Immature natural killer cell (primary cell): ENCODE measurements at regions not wholly inside any gene's neighbourhood (a gene's known extent, or its start where the extent isn't known, plus 50 kb on each side); places are given as distances from the start of the nearest gene placed in this dataset.

ENCODE experiments used
- DNase-seq, 3 donors: peaks; one replicate each; pipeline ENCODE4 v3.0.0; 2022; ENCODE audit warnings: mixed read lengths in 1 of 3
- H3K27ac Mint-ChIP-seq, 6 donors: one replicate each; pipeline ENCODE4 v1.8.0; 2020; ENCODE audit warnings: mixed read lengths in 6 of 6, mild to moderate bottlenecking in 5 of 6, inconsistent platforms in 4 of 6, moderate library complexity in 3 of 6
- H3K27me3 Mint-ChIP-seq, 3 donors: one replicate each; pipeline ENCODE4 v1.8.0; 2020 to 2021; ENCODE audit warnings: low read depth in 3 of 3, mild to moderate bottlenecking in 3 of 3, mixed read lengths in 3 of 3, moderate library complexity in 3 of 3, inconsistent platforms in 1 of 3
- H3K36me3 Mint-ChIP-seq, 3 donors: one replicate each; pipeline ENCODE4 v1.8.0; 2020; ENCODE audit warnings: mixed read lengths in 3 of 3, inconsistent platforms in 2 of 3, mild to moderate bottlenecking in 2 of 3
- H3K4me1 Mint-ChIP-seq, 2 donors: one replicate each; pipeline ENCODE4 v1.8.0; 2020; ENCODE audit warnings: inconsistent platforms in 2 of 2, mild to moderate bottlenecking in 2 of 2, mixed read lengths in 2 of 2, moderate library complexity in 1 of 2
- H3K4me3 Mint-ChIP-seq, 5 donors: one replicate each; pipeline ENCODE4 v1.8.0; 2020; ENCODE audit warnings: mild to moderate bottlenecking in 5 of 5, mixed read lengths in 5 of 5, inconsistent platforms in 3 of 5, moderate library complexity in 3 of 5
- H3K9me3 Mint-ChIP-seq, 6 donors: one replicate each; pipeline ENCODE4 v1.8.0; 2020; ENCODE audit warnings: mild to moderate bottlenecking in 6 of 6, mixed read lengths in 6 of 6, inconsistent platforms in 4 of 6, moderate library complexity in 3 of 6

DNA sequence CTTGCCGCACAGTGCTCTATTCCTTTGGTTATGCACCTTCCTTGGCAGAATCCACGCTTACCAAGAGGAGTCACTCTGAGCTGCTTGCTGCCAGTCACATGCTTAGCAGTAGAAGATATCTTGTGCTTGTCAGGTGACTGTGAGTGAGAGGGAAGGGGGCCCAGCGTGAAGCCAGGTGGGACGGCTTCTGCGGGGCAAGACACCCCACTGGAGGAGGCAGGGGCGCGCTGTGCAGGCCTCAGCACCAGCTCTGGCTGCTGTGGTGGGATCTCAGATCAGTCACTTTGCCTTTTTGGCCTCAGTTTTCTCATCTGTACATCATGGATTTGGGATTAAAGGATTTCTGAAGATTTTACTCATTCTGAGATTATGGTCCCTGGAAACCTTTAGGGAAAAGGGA, 63.9 kb upstream of the B3GAT1 start:
- Mint-ChIP-seq H3K4me3 (no peak overlapping the region), H3K27me3 (peaks cover 7 to 24% (median 11%) of the 10 kb centered on the region in 3 donors), H3K36me3 (no peaks in the 10 kb centered on the region), H3K4me1 (no peaks in the 10 kb centered on the region), H3K27ac (no peak overlapping the region), H3K9me3 (no peaks in the 10 kb centered on the region)
- no peak for DNase-seq

DNA sequence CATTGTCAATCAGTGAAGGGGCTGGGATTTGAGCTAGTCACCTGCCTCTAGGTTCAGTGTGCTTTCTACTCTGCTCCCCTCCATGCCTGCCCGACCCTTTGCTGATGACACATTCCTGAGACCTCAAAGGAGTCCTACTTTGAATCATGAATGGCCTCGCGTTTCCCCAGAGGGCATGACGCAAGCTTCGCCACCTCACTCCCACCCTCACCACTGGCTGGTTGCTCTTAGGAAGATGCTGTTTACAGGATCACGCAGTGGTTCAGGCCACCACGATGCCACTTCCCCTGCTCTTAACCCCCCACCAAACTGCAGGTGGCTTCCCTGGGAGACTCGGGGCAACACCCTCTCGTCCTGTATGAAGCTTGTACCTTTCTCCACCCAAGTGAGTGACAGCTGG, 62.9 kb upstream of the B3GAT1 start:
- Mint-ChIP-seq H3K27ac (no peak overlapping the region), H3K9me3 (no peaks in the 10 kb centered on the region), H3K36me3 (no peaks in the 10 kb centered on the region), H3K4me3 (no peak overlapping the region), H3K27me3 (peaks cover 7 to 19% (median 12%) of the 10 kb centered on the region in 3 donors), H3K4me1 (no peaks in the 10 kb centered on the region)
- no peak for DNase-seq

DNA sequence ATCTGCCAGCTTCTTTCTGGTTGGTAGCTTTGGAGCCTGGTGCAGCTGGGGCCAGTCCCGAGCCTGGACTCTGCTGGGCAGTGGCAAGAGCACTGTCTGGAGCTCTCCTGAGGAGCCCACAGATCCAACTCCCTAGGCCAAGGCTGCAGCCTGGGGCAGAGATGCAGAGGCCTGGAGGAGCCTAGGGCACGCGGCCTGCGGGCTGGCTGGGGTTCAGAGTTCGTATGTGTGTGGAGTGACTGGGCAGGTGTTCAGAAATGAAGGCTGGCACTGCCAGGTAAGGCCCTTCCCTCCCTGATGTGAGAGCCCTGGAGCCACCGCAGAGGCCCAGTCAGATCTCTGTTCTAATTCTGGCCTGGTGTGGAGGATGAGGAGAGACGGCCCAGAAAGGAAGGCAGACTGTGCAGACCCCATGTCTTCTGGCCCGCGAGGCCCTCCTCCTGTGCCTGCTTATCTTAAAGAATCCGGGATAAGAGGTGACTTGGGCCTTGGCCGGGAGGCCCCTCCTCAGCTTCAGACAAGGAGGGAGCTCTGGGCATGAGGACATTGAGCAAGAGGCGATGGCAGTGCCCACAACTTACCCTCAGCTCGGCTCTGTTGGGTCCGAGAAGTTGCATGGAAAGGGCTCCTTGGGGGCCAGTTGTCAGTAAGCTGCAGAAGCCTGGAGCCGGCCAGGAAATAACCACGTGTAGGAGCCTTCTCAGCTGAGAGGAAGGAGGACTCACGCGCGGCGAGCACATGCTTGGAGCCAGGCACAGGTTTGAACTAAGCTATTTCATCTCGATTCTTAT, 62.2 kb upstream of the B3GAT1 start:
- H3K36me3 Mint-ChIP-seq = no peaks in the 10 kb centered on the region
- H3K4me1 Mint-ChIP-seq = no peaks in the 10 kb centered on the region
- H3K4me3 Mint-ChIP-seq = no peak overlapping the region
- no peak for DNase-seq
- H3K9me3 Mint-ChIP-seq = no peaks in the 10 kb centered on the region
- peaks cover 9 to 19% (median 12%) of the 10 kb centered on the region in 3 donors for H3K27me3 Mint-ChIP-seq
- no peak overlapping the region for H3K27ac Mint-ChIP-seq

DNA sequence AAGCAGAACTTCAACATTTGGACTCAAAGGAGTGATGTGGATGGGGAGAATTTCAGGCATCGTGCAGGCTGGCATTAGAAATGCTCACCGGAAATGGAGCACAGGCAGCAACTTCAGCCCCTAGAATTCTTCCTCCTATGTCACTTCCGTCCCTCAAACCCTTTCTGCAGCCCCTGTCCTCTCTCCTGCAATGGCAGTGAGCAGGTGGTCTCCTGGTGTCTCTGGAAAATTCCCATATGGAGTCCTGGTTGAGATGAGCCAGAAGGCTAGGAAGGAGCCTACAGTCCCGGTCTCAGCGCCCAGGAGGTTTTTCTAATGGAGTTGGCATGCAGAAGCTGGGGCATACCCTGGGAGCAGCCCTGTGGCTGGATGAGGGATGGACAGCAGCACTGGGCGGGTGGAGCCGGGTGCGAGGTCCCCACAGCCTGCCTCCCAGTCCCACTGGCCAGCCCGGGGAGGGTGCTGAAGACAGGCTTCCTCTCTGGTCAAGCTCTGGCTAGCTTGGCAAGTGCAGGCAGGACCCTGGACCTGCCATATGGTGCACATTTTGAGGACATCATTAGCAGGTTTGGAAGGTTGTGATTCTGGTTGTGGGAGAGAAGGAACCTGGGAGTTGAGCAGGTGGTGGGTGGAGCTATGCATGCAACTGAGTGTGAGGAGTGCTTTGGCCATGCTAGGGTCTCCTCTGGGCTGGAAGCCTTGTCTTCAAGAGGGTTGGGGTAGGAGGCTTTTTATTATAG, 59.8 kb upstream of the B3GAT1 start:
- Mint-ChIP-seq H3K4me1 (no peaks in the 10 kb centered on the region), H3K27me3 (peaks cover 6 to 14% (median 11%) of the 10 kb centered on the region in 3 donors), H3K9me3 (no peaks in the 10 kb centered on the region), H3K36me3 (peaks cover 0 to 5% (median 0%) of the 10 kb centered on the region in 3 donors), H3K4me3 (peak overlapping the region in 1 of 5 donors; percentile 36), H3K27ac (no peak overlapping the region)
- no peak for DNase-seq

DNA sequence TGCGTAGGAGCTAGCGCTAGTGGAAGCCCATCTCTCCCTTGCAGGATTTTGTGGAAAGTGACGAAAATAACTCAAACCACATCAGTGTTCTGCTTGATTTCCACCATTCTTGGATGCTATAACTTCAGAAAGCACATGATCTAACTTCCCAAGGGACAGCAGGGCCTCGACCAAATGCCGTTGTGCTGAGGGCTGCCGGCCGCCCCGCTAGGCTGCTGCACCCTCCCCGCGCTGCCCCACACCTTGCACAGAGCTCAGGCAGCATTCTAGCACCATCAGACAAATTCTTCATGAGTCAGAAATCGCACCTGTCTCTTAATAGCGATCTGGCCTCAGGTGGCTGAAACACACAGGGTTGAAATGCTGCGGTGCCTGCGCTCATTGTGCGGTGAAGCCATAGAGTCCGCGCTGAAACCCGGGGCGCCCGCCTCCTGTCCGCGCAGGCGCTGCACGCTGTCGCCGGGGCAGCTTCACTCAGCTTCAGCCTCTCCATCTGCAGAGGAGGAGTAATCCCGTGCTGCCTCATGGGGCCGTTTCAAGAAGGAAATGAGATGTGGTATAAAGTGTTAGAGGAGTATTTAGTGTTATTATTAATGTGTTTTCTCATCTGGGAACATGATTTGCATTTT, 59.2 kb upstream of the B3GAT1 start:
- no peak for DNase-seq
- H3K4me3 Mint-ChIP-seq = peak overlapping the region in 2 of 5 donors; percentile 36 to 44
- peaks cover 6 to 11% (median 10%) of the 10 kb centered on the region in 3 donors for H3K27me3 Mint-ChIP-seq

DNA sequence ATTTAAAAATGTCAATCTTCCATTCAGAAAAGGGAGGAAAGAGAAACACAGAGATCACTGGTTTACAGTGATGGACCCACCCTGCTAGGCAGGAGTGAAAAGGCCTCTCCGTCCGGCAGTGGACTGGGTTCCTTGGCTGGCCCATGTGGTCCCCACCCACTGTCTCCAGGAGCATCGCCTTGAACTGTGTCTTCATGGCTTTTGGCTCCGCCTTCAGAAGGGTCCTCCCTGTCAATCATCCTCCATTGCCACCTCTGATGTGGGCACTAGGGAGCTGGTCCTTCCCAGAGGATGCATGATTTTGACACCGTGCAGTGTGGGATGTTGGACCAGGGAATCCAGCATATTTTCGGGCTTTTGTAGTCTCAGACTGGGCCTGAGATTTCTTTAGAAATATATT, 58.2 kb upstream of the B3GAT1 start:
- DNase-seq = no peak
- Mint-ChIP-seq H3K4me1 (no peaks in the 10 kb centered on the region), H3K36me3 (peaks cover 0 to 5% (median 0%) of the 10 kb centered on the region in 3 donors), H3K4me3 (no peak overlapping the region), H3K9me3 (no peaks in the 10 kb centered on the region), H3K27me3 (peaks cover 6 to 9% (median 9%) of the 10 kb centered on the region in 3 donors), H3K27ac (no peak overlapping the region)

More for the DNA sequence above, 59.2 kb upstream of the B3GAT1 start:
- Mint-ChIP-seq H3K4me1 (no peaks in the 10 kb centered on the region), H3K27ac (no peak overlapping the region), H3K36me3 (peaks cover 0 to 5% (median 0%) of the 10 kb centered on the region in 3 donors), H3K9me3 (no peaks in the 10 kb centered on the region)

DNA sequence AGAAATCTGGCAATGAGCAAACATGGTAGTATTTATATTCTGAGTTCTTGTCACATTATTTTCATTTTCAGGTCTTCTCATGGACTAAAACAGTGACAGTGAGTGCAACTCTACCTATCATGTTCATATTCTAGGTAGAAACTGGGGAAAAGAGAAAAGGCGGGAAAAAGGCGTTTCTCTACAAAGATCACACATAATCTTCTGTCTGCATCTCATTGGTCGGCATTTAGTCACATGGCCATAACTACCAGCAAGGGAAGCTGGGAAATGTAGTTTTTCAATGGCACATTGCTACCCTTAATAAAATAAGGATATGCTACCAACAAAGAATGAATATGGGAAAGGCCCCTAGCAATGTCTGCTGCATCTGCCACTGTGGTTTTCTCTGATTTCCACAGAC, 57.6 kb upstream of the B3GAT1 start:
- H3K36me3 Mint-ChIP-seq = peaks cover 0 to 5% (median 0%) of the 10 kb centered on the region in 3 donors

DNA sequence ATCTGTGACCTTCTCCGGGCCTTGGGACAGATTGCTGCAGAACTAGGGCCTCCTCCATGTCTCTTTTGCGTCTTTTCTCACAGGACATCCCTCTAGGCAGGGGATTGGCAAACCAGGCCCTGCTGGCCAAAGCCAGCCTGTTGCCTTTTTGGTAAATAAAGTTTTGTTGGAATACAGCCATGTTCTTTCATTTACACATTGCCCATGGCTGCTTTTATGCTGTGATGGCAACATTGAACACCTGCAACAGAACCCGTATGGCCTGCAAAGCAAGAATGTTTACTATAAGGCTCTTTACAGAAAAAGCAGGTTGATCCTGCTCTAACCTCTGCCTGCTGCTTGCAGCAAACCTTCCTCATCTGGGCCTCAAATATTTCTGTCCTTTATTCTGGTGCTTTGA, 56.8 kb upstream of the B3GAT1 start:
- no peak overlapping the region for H3K4me3 Mint-ChIP-seq
- DNase-seq = no peak
- H3K36me3 Mint-ChIP-seq = peaks cover 0 to 5% (median 0%) of the 10 kb centered on the region in 3 donors
- H3K27me3 Mint-ChIP-seq = peaks cover 5 to 10% (median 9%) of the 10 kb centered on the region in 3 donors
- no peaks in the 10 kb centered on the region for H3K9me3 Mint-ChIP-seq
- no peaks in the 10 kb centered on the region for H3K4me1 Mint-ChIP-seq
- no peak overlapping the region for H3K27ac Mint-ChIP-seq

More for the DNA sequence above, 57.6 kb upstream of the B3GAT1 start:
- Mint-ChIP-seq H3K9me3 (no peaks in the 10 kb centered on the region), H3K4me3 (no peak overlapping the region), H3K4me1 (no peaks in the 10 kb centered on the region), H3K27me3 (peaks cover 5 to 10% (median 9%) of the 10 kb centered on the region in 3 donors), H3K27ac (no peak overlapping the region)
- DNase-seq = no peak

DNA sequence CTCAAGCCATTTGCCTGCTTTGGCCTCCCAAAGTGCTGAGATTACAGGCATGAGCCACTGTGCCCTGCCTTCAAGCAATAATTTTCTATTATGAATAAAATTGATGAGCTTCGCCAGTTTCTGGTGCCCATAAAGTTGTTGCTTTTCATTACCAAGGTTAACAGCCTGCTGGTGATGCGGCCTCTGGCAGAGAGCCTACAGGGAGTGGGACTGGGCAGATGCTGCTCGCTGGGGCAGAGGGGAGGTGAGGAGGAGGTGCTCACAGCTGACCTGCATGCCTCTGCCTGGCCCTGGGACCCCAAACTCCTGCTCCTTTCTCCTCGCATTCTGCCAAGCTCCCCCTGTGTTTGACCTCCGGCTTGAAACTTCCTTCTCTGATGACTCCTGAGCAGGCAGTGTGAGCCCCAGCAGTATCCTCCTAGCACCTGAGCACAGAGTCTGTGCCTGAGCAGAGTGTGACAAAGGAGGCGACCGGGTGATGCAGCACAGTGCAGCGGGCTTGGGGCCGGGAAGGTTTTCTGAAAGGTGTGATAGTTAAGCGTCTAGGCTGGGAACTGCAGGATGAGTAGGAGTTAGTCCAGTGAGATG, 56.1 kb upstream of the B3GAT1 start:
- no peak overlapping the region for H3K4me3 Mint-ChIP-seq
- H3K27me3 Mint-ChIP-seq = peaks cover 5 to 10% (median 8%) of the 10 kb centered on the region in 3 donors
- no peak for DNase-seq
- no peaks in the 10 kb centered on the region for H3K4me1 Mint-ChIP-seq
- H3K27ac Mint-ChIP-seq = no peak overlapping the region
- no peaks in the 10 kb centered on the region for H3K9me3 Mint-ChIP-seq
- peaks cover 0 to 5% (median 0%) of the 10 kb centered on the region in 3 donors for H3K36me3 Mint-ChIP-seq

DNA sequence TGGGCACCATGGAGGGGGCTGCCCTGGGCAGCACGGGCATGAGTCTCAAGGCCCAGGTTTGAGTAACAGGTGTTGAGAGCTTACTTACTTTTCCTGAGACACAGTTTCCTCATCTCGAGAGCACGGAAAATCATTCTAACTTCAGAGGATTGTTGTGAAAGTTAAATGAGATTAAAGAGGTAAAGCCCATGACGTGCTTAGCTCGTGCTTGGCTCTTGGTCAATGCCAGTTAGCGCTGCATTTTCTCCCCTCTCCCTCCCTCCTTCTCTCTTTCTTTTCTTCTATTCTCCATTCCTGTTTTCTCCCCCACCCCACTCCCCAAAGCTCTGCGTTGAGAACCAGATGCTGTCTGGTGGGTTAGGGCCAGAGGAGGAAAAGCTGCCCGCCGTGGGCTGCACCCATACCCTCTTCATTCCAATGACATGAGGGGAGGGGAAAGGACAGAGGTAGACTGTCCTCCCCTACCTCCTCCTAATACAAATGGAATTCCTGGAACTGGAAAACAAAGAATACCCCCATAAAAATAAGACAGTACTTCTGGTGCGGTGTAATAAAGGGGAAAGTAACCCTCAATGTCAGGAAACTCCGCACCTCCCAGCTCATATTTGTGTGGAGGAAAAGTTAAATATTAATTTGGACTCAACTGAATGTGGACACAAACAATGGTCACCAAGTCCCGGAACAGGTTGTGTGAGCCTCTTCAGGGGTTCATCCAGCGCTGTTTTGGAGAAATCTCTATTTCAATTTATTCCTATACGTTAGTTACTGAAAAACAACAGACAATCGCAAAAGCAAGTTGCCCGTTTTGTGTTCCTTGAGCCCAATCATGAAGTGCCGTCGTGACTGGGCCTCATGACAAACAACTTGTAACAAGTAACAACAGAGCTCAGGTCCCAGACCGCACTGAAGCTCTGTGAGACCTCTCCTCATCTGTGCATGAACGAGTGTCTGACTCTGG, 54.8 kb upstream of the B3GAT1 start:
- Mint-ChIP-seq H3K4me3 (no peak overlapping the region), H3K36me3 (peaks cover 0 to 5% (median 0%) of the 10 kb centered on the region in 3 donors), H3K4me1 (no peaks in the 10 kb centered on the region), H3K27ac (no peak overlapping the region), H3K27me3 (peaks cover 5 to 8% (median 7%) of the 10 kb centered on the region in 3 donors), H3K9me3 (no peaks in the 10 kb centered on the region)
- DNase-seq = no peak

DNA sequence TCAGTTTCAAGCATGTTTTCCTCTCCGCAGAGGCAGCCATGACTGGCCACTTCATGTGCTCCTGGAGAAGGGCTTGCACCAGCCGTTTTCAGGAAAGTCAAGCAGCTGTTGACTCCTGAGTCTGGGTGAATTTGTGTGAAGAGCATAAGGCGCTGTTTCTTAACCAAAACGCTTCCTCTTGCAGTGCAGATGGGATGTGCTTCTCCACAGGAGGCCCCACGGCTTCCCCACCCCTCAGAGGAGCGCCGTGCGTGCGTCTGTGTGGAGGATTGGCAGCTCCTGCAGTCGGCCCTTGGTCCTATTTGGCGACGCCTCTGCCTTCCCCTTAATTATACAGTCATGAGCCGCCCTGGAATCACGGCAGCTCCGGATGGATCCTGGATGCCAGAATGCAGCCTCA, 54.1 kb upstream of the B3GAT1 start:
- H3K36me3 Mint-ChIP-seq = peaks cover 0 to 5% (median 0%) of the 10 kb centered on the region in 3 donors
- H3K4me1 Mint-ChIP-seq = no peaks in the 10 kb centered on the region
- H3K4me3 Mint-ChIP-seq = no peak overlapping the region
- DNase-seq = no peak
- H3K9me3 Mint-ChIP-seq = no peaks in the 10 kb centered on the region
- no peak overlapping the region for H3K27ac Mint-ChIP-seq
- H3K27me3 Mint-ChIP-seq = peaks cover 2 to 6% (median 6%) of the 10 kb centered on the region in 3 donors

DNA sequence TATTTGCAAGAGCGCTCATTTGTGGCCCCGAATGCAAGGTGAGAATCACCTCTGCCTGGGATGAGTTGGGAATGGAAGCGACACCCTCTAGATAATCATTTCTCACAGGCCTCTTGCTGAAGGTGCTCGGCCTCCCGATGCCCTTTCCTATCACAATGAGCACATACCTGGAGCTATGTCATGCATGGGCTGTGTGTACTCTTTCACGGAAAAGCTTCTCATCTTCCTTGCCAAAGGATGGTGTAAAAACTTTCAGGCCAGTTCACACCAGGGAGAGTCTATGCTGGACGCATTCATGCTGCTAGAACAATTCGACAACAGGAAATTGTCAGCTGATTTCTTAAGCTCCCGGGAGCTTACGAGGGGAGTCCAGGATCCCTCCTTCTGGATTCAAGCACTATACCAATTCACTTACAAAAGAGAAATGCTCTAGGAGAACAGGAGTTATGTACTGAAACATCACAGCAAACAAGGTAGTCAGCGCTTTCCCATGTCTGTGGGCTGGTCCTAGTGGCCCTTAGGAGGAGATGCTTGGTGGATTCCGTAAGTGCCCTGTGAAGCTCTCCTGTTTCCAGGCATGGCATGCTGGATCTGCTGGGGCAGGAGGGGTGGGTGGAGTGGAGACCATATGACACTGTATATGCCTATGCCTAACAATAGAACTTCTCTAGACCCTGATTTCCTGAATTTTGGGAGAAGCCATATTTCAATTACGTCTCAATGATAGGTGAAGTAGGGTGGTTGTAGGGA, 53.1 kb upstream of the B3GAT1 start:
- Mint-ChIP-seq H3K27me3 (peaks cover 4 to 6% (median 4%) of the 10 kb centered on the region in 3 donors), H3K4me3 (no peak overlapping the region), H3K4me1 (no peaks in the 10 kb centered on the region), H3K9me3 (peaks cover 0 to 2% (median 0%) of the 10 kb centered on the region in 6 donors), H3K27ac (no peak overlapping the region), H3K36me3 (peaks cover 0 to 5% (median 0%) of the 10 kb centered on the region in 3 donors)
- DNase-seq = no peak
